ENCODE measurements at regions not wholly inside any gene's neighbourhood (a gene's known extent, or its start where the extent isn't known, plus 50 kb on each side); places are given as distances from the start of the nearest gene placed in this dataset.
"Not testable (repeated sequence)": the region's sequence is repeated elsewhere in the genome, so short reads cannot be mapped to it uniquely, and the experiment has no call there.

DNA sequence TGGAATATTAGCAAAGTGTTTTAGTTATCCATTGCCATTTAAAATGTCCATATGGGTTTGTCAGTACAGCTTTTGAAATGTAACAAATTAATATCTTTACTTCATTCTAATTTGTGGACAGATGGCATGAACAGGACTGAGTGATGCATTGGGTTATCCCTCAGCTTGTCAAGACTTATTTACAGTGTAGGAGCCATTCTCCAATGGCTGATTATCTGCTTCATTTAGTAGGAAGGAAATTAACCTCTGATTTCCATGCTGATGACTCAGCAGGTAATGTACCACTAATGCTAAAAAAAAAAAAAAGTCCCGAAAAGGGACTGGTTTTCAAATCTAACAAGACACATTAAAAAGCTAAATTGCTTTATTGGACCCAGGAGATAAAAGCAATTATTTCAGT is 1149.0 kb upstream of the USP15 start:
- no peak for FAIRE-seq

DNA sequence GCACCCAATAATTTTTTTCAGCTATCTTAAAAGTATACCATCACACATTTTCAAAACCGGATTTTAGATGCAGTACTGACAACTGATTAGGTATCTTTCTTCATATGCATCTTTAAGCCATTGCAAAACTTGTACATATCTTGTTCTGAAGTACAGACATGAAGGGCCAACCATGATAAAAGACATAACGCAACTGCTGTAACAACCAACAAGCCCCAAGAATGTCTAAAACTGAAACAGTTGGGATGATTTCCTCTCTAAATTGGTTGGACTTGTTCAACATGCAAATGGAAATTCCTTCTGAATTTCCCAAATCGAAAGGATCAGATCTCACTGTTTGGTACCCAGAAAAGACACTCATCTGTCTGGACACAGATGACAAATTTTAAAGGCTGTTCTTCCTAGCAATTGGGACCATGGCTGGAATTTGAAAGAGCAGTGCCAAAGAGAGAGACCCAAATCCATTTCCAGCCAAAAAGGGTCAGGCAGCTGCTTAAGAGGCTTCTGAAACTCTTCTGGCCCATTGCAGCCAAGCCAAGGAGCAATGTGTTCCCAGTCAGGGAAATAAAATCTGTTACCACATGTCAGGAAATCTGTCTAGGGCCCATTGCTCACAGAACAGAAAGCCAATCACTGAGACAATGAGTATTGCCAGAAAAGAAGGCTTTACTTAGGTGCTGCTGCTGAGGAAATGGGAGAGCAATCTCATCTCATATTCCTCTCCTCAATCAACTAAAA is 1122.4 kb upstream of the USP15 start:
- FAIRE-seq, result no peak

DNA sequence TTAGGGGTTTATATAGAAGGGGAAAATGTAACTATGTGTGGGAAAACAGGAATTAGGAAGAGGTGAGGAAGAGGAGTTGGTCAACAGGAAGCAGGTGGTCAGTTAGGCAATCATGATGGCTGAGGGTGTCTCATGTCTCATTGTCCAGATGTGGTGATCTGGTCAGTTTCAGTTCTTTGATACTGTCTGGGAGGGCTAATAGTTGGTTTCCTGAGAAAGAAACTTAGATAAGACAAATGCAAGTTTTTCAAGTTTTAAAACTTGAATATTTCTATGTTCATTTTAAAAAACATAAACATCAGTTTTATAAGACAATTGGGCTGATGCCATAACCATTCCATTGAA is 1121.8 kb upstream of the USP15 start:
- no peak for FAIRE-seq

GRCh38 chr12:61161961-61162360 is 1098.2 kb upstream of the USP15 start:
- no peak for FAIRE-seq

GRCh38 chr12:61188801-61189595 is 1071.2 kb upstream of the USP15 start:
- FAIRE-seq, result no peak

- FAIRE-seq, result no peak
These were observed 1046.6 kb upstream of the USP15 start for GRCh38 chr12:61213646-61214045.

- FAIRE-seq, result no peak
These were observed 1039.9 kb upstream of the USP15 start for GRCh38 chr12:61220337-61220736.

DNA sequence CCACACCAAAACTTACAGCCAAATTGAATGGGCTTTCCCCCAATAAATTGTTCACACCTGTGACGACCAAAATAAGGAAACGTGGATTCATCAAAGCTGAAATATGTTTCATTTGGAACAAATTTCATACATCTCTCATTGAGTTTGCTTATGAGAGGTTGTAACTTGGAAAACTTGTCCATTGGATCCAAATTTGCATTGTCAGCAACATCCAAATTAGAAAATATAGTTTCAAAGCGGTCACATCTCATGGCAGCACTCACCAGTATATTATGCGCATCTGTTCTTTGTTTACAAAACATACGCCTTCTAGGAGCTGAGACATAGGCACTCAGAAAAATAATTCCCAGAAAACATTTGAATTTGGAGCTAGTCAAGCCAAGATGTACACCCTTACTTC is 1028.2 kb upstream of the USP15 start:
- FAIRE-seq, result no peak

DNA sequence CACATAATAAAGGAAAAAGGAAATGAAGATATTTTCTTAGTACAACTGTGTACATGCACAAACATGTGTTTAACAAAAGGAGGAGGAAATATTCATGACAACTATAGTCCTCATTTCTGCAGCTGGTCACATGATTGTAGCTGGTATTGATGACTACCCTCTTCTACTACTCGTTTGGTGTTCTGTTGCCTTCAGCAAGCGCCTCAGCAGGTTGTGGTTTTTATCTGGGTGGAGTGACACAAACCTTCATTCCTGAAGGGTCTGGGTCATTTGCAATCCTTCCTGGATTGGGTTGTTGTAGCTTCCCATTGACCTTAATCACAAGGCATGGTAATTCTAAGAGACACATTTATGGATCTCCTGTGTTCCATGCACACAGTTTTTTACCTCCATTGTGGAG is 1009.9 kb upstream of the USP15 start:
- no peak for FAIRE-seq

- FAIRE-seq, result no peak
These were observed 1009.1 kb upstream of the USP15 start for GRCh38 chr12:61251076-61251475.

DNA sequence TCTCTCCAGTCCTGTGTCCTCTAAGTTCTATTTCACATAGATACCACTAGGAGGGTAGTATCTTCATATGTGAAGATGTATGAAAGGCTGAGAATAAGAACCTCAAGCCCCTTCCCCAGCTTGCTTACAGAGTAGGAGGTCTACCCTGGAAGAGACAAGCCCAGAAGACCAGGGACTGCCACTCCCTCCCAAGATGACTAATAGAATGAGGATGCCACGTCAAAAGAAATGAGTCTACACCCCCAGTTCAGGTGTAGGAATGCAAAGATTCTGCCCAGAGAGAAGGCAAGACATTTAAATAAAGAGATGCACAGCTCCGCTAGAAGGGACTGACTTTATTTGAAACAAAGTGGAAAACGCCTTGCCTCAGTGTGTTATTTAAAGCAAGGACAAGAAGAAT is 1006.0 kb upstream of the USP15 start:
- no peak for FAIRE-seq

- not testable (repeated sequence) for FAIRE-seq
These were observed 995.9 kb upstream of the USP15 start for GRCh38 chr12:61264294-61264693.

DNA sequence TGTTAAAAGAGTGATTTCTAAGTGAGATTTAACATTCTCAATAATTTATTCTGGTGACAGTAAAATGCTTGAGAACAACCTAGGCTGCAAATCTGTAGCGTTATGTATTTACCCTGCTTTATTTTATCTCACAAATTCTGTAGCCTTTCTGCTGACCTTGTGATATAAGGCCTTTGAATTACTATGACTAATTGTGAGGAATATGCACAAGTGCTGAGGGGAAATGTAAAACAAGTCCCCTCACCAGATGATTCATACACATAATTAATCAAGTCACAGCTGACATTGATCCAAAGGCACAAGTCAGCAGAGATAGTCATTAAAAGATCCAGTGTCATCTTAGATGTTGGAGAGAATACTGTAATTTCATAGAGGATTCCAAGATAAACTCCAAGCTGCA is 992.7 kb upstream of the USP15 start:
- no peak for FAIRE-seq

- FAIRE-seq, result no peak
These were observed 987.8 kb upstream of the USP15 start for GRCh38 chr12:61272441-61272840.

DNA sequence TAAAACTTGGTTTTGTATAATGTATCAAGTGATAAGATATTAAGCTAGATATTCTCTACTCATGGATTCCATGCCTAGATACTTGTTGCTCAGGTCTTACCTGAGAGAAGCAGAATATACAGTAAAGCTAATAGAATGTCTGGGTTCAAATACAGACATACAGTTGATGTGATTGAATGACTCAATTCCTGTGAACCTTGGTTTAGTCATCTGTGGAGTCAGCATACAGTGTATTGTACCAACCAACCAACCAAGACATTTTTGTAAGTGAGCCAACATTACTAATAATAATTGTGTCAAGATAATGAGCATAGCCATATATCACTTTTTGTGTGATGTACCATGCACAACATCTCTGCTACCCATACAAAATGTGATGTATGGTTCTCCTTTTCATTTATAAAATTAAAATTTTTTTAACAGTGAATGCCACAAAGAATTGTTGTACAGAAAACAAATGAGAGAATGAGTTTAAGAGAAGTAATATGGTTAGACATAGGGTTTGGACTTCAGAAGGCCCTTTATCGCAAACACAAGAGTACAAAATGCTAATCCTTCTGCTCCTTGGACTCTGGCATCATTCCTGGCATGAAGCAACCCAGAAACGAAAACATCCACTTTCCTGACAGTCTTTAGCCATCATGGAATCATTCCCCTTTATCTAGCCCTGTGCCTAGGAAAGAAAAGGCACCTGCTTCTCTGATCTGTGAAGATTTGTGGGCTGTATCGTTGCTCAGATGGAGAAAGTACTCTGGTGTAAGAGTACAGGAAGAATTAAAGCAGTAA is 977.2 kb upstream of the USP15 start:
- FAIRE-seq, result no peak

- no peak for FAIRE-seq
These were observed 969.7 kb upstream of the USP15 start for GRCh38 chr12:61290473-61290872.

DNA sequence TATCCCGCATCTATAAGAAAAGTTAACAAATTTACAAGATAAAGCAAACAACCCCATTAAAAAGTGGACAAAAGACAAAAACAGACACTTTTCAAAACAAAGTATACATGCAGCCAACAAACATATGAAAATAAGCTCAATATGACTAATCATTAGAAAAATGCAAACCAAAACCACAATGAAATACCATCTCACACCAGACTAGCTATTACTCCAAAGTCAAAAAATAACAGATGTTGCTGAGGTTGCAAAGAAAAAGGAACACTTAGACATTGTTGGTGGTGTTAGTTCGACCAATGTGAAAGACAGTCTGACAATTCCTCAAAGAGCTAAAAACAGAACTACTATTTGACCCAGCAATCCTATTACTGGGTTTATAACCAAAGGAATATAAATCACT is 968.6 kb upstream of the USP15 start:
- no peak for FAIRE-seq

GRCh38 chr12:61294011-61294410 is 966.2 kb upstream of the USP15 start:
- not testable (repeated sequence) for FAIRE-seq

DNA sequence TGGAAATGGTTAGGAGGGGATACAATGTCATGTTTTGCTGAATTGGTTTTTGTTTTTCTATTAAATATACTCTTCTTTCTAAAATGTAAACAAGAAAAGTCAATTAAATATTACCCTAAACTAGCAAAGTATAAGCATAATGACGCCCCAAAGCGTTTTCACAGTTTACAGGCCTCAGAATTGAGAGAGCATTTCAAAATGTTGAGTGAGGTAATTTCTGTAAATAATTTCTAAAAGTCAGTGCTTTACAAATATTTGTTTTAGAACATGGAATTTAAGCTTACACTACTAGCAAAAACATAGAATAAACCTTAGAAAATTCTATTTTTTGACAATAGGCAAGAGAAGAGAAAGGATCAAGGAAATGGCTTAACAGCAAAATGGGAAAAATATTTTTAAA is 958.4 kb upstream of the USP15 start:
- FAIRE-seq, result no peak

- no peak for FAIRE-seq
These were observed 957.9 kb upstream of the USP15 start for GRCh38 chr12:61302282-61302681.

DNA sequence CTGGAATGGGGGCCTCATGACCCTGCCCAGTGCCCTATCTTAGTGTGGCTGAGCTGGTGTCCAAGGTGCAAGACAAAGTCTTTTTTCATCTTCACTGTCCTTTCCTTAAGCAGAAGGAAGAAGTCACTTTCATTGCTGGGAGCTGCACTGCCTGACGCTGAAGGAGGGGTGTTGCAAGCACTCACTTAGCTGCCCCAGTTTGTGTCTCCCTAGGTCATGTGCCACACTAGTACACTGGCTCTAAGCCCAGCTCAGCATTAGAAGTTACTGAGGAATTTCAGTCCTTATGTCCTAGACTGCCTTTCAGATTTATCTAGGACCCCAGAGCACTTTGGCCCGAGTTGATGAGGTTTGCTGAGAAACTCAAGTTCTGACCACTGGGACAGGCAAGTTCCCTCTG is 952.0 kb upstream of the USP15 start:
- no peak for FAIRE-seq

GRCh38 chr12:61311413-61311812 is 948.8 kb upstream of the USP15 start:
- FAIRE-seq, result no peak

DNA sequence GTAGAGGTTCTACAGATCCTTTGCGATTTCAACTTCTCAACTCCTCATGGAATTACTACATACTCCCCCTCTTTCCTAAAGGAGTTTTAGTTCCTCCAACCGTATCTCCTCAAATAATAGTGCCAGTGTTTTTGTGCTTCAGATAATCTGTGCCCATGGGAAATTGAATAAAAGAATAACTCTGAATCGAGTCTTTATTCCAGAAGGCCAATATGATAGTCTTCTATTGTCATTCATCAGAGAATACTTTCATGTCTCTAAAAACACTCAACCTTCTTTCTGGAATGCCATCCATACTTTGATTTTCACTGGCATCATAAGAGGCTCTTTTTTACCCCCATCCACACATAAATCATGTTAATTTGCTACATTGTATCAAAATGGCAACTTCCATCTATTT is 911.3 kb upstream of the USP15 start:
- FAIRE-seq, result no peak

DNA sequence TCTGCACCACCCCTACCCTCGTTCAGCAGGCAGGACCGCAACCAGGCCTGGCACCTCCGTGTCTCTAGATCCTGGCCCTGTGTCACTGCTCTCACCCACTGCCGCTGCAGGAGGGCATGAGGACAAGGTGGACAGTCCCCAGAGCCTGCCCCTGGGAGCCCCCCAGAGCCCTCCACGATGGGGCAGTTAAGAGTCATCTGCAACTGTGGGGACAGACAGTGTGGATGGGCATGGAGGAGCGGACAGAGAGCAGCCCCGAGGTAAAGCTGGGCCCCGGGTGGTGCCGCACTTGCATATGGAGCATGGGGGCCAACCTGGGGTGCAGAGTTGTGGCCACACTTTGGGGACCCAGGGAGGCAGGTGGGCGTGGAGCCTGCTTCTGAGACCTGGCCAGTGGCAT is 905.1 kb upstream of the USP15 start:
- no peak for FAIRE-seq

Data from TTC549 (cell line).